HS-5 (cell line): ENCODE measurements at regions not wholly inside any gene's neighbourhood (a gene's known extent, or its start where the extent isn't known, plus 50 kb on each side); places are given as distances from the start of the nearest gene placed in this dataset.
A peak's percentile ranks its signal among the peaks of the same experiment; 100 is the strongest.
"Not testable (repeated sequence)": the region's sequence is repeated elsewhere in the genome, so short reads cannot be mapped to it uniquely, and the experiment has no call there.

Experiments
- DNase-seq: peaks from one replicate; pipeline ENCODE4 v3.0.0-alpha.2; 2012; ENCODE audit warnings: low read depth

DNA sequence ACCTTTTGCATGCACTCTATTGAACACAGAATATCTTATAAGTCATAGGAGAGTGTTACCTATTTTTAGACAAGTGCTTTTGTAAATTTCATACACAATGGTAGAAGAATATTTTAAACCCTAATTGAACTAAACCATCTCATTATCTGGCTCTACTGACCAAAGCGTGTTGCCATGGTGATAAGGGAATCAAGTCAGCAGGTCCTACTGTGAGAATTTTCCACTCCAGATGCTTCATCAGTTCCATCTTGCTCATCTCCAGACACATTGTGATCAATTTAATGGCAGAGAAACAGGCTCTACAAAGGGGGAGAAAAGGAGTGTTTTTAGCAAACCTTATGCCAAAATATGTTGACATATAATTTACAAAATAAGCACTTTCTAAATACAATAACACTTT lies 621.9 kb upstream of the GHITM start:
- DNase-seq, result no peak

DNA sequence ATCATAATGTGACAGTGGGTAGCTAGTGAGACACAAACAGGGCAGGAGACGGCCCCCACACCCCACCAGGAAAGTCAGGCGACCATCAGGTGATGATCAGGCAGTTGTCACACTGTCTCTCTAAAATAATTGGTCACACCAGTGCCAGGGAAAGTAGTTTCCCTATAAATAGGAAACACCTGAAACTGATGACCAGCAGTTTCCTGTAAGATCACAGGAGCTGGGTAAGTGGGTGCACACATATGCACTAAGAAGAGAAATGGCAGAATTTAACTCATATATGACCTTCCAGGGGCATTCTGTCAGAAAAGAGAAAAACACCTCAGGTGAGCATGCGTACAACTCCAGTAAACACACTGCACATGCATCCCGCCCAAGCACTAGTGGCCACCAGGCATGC lies 620.5 kb upstream of the GHITM start:
- DNase-seq, result no peak

DNA sequence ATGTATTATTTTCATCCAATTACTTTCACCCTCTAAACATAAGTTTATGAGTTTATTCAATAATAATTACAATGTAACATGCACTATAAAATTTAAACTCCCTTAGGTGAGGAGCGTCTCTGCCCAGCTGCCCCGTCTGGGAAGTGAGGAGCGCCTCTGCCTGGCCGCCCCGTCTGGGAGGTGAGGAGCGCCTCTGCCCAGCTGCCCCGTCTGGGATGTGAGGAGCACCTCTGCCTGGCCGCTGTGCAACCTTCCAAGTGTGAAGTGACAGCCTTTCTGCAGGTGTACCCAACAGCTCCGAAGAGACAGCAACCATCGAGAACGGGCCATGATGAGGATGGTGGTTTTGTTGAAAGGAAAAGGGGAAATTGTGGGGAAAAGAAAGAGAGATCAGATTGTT lies 618.9 kb upstream of the GHITM start:
- DNase-seq, result not testable (repeated sequence)

DNA sequence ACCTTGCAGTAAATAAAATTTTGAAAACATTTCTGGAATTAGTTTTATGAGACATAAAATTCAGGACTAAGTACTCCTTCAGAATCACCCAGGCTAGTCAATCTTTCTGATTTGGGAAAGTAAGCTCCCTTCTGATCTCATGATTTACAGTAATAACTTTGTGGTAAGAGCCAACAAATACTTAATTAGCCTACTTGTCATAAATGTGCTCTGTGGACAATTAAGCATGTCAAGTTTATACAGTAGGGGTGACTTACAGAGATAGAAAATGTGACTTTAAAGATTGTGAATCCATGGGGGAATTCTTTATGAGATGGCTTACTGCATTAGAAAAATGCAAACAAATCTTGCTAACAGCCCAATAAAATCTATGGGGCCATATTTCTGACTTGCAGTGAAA lies 616.9 kb upstream of the GHITM start:
- peak; percentile 0 for DNase-seq

DNA sequence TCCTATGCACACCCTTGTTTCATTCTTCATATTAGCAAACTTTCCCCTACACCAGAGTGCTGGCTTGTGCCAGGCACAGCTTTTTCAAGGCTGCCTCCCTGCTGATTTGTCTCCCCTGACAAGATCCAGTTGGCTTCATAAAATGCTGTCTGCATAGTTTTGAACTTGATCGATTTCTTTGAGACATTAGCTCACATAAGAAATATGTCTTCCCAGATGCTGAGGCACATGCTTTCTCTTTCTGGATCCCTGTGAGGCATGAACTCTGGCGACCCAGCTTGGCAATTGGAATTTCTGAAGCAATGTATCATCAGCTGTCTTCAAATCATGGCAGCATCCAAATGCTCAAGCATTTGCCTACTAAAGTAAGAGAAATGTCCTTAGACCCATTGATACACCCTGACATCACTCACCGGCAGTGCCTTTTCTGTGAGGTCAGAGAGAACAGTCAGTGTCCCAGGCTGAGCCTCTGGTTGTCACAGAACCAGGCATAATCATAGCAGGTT lies 616.4 kb upstream of the GHITM start:
- peak; percentile 61 for DNase-seq

DNA sequence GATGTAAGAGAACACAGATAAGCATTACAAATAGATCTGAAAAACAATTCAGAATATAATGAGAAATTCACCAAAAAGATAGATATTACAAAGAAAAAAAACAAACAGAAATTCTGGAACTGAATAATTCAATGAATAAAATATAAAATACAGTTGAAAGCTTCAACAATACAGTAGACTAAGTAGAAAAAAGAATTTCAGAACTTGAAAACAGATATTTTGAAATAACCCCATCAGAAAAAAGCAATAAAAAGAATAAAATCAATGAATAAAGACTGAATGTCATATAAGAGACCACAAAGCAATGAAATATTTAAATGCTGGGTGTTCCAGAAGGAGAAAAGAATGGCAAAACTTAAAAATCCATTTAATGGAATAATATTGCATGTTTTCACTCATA lies 611.4 kb upstream of the GHITM start:
- DNase-seq, result no peak

DNA sequence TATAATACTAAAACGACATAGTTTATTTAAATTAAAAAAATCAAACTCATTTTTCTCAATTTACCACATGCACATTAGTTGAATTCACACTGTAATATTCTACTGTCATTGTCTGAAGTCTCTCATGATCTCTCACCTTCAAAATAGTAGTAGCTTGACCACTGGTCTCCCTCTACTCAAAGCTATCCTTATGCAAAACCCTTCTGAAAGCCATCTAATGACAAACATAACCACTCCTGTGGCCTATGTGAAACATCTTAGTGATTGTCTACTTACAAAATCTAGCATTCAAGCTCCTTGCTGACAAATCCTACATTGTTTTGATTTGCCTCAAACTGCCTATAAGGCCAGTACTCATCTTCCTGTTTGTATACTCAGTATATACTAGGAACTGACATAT lies 606.0 kb upstream of the GHITM start:
- DNase-seq, result no peak

DNA sequence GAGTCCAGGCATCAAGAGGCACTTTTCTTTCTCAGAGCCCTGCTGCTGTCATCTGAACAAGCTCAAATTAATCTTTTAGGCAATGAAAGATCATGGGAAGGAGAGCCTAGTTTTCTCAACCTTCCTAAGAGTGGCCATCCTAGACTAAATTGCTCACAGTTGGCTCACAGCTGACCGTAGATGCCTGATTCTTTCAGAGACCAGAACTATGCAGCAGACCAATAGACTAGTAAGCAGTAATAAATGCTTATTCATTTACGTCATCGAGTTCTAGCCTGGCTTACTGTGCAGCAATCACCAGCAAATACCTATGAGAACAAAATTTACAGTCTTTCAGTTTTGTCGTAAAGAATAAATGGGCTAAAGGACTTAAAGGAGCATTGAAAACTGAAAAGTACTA lies 602.9 kb upstream of the GHITM start:
- no peak for DNase-seq

DNA sequence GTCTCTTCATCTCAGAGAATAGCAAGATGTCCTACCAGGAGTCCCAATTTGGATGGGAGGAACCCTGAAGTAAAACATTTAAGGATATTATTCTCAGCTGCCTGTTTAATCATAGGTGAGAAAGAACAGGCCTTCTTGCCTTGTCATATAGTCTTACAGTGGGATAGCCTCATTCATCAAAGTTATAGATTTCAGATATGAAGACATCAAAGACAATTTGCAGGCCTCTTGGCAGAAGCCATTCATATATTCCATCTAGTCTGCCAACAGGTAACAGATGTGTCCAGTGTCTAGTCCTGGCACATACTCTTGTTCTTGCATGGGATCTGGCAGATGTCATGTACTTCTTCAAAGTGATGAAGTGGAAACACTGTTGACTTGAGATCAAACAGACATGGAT lies 601.3 kb upstream of the GHITM start:
- DNase-seq, result no peak

DNA sequence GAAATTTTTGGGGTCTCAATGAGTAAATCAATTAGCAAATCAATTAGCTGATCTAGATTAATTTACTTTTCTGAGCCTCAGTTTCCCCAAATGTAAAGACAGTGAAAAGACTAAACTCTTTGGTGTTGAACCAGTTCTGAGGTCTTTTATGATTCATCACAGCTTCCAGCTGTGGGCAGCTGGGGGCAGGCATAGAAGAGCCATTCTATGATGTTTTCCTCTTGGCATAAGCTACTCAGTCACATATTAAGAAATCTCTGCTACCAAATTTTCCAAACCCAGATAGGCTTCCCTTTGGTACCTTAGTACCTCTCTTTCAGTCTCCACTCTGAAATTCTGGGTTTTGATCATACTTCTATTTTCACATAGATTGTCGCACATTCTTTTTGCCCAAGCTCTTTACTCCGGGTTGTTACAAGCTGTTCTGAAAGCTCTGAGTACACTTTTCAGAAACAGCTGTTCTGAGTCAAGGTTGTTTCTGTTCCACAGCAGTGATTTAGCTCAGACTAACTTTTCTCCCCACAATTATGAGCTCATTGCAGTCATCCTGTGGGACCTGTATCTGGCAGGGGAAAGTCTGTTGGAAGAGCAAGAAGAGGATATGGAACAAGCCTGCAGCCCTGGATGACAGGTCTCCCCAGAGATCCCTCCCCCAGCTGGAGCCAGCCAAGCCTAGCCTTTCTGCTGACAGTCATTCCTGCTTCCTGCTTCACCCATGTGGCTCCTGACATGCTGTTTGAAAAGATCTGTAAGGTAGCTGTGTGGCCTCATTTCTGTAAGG lies 599.6 kb upstream of the GHITM start:
- no peak for DNase-seq

DNA sequence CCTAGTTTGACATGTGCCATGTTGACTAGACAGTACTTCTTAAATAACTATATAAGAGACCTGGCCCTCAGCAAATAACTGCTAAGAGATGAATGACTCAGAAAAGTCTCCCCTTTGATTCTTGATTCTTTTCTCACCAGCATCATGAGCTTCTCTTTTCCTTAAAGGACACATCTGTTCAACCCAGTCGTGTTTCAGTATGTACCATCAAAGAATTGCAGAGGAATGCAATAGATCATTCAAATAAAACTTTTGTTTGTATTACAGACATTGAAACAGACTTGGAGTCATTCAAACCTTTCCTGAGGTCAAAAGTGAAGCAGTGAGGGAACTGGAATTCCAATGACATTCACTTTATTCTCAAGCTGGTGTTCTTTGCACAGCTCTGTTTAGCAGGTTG lies 598.3 kb upstream of the GHITM start:
- DNase-seq, result no peak

DNA sequence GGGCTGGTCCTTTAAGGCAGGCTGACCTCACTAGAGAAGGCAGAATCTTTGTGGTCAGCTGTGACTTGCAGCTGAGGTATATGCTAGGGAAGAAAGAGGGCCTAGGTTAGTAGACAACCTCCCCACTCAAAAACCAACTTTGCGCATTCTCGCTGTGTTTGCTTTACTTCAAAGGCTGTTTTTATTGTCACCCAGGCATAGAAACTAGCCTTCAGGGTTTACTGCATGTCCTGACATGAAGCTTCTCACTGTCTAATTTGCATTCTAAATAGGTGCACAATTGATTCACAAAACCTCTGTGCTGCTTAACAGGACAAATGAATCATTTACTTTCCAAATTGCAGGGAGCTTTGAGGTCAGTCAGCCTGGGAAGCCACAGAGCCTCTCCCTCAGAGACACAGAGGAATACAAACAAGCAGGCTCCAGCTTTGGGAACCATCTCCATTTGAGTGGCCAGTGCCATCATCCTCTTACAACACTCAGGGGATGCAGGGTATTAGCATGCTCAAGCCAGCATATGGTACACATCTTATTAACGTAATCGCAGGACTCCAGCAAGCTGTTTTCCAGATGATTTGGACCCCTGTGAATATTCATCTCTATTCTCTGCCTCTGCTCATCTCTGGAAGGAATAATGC lies 596.4 kb upstream of the GHITM start:
- DNase-seq, result no peak

DNA sequence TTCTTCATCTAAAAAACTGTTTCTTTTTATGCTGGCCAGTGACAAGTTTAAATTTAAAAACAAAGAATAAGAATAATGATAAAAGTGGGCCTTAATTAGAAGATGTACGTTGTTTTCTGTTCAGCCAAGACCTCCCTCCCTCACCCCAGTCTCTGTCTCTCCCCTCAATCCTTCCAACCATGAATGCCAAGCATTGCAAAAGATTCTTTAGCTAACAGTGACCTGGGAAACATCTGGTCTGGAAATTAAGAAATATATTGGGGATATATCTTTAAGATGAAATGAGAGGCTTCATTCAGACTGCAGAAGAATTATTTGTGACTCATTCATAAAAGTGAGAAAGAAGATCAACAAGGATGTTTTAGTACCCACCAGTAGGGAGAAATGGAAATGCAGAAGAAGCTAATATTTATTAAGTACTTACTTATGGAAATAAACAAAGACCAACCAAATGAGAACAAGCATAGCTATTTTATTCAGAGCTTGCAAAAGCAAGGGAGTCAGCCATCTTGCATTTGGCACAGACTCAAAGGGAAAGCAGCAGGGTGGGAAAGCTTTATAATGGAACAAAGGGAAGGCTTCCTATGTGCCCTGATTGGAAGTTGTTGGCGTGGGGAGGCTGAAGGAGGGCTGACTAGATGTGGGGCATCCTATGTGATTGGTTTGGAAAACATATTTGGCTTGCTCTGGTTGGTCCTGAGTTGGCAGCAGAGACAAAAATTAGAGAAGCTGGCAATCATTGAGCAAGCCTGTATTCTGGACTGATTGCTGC lies 595.4 kb upstream of the GHITM start:
- no peak for DNase-seq

DNA sequence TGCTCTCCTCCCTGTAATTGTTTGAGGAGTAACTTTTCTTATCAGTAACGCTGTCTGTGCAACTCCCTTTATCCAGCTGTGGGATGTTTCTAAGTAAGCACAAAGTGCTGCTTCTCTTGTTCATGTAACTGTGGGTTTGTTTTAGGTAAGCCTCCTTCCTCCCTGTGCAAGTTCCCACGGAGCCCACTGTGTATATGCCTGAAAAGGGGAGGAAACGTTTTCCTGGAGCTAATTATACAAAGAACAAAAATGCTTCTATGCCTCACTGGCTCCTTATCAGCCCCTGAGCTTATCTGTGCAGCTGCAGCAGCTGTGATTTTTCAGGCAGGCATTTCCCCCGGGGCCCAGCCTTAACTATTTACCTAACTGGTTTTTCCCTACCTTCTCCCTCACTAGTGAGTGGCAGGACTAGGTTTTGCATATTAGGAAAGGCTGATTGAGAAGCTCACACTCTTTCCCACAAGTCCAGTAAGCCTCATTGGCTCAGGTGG lies 593.4 kb upstream of the GHITM start:
- no peak for DNase-seq

DNA sequence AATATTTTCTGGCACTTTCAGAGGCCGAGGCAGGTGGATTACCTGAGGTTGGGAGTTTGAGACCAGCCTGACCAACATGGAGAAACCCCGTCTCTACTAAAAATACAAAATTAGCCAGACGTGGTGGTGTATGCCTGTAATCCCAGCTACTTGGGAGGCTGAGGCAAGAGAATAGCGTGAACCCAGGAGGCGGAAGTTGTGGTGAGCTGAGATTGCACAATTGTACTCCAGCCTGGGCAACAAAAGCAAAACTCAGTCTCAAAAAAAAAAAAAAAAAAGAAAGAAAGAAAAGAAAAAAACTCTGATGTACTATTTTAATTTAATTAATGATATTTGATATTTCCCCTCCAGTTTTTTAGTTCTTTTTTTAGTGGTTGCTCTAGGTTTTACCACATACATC lies 588.1 kb upstream of the GHITM start:
- DNase-seq, result not testable (repeated sequence)

DNA sequence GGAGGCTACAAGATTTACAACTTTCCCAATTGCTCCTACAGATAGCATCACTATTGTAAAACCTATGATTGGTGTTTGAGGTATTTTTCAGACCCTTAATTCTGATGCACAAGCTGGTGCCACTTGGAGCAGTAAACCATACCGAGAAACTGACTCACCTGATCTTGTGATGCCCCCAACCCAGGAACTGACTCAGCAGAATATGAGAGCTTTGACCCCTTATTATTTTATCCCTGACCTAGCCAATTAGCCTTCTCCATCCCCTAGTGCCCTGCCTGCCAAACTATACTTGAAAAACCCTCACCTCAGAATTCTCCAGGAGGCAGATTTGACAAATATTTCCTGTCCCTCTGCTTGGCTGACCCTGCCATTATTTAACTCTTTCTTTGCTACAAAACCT lies 585.9 kb upstream of the GHITM start:
- no peak for DNase-seq

DNA sequence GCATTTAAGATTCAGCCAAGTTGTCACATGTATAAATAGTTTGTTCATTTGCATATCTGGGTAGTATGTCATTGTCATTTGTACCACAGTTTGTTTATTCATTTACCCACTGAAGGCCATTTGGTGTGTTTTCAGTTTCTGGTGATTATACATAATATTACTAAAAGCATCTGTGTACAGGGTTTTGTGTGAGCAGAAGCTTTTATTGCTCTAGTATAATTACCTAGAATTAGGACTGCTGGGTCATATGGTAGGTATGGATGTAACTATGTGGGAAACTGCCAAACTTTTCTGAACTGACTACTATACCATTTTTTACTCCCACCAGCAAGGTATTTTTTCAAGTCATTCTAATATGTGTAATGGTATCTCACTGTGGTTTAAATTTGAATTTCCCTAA lies 584.0 kb upstream of the GHITM start:
- no peak for DNase-seq

DNA sequence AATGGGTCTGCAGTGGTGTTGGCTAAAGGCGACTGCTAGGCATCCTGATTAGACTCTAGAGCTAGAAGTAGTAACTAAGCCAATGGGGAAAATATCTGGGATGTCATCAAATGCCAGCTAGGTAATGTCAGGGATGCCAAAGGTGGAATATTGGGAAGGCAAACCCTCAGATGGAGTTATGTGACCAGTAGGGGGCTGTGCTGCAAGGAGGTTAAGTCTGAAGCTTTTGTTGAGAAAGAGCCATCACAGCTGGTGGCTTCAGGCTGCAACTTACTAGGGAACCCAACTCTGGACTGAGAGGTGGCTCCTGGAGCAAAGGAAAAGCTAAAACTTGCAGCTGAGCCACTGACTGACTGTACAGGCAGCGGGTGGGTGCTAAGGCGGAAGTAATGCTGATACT lies 576.9 kb upstream of the GHITM start:
- DNase-seq, result no peak

DNA sequence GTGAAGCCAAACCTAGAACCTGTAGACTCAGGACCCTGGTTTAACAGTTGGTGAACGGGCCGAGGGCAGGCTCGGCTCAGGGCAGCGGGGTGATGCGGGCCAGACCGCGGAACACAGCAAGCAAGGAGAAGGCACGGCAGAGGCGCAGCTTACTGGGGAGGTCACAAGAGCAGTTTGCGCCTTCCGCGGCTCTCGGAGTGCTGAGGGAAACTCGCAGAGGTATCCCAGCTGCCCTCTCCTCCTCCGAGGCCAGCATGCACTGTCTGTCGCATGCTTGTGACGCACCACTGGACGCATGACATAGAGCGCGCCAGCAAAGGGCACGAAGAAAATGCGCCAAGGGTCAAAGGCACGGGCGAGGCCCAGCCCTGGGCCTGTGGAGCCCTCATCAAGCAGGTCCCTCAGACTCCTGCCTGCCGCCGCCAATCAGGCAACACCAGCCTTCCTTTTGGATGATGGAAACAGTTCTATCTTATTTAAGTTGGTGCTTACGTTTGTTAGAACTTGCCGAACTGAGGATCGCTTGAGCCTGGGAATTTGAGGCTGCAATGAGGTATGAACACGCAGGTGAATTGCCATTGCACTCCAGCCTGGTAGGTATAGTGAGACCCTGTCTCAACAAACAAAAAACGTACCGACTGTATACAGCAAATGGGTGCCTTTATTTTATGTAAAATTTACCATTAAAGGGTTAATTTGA lies 574.3 kb upstream of the GHITM start:
- DNase-seq, result no peak

DNA sequence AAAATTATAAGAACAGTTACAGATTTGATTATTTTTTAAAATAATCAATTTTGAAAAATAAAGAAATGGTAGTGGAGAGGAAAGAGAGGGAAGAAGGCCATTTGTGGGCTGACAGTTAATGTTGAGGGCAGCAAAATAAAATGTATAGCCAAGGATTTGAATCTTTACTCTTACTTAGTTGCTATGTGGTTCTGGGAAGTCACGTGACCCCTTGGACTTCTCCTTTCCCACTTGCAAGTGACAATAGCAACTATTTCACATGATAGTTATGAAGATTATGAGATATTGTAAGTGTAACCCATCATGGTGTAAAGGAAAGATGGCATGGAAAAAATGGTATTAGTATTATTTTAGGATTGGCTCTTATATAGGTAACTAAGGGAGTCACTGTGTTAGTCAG lies 567.3 kb upstream of the GHITM start:
- no peak for DNase-seq

DNA sequence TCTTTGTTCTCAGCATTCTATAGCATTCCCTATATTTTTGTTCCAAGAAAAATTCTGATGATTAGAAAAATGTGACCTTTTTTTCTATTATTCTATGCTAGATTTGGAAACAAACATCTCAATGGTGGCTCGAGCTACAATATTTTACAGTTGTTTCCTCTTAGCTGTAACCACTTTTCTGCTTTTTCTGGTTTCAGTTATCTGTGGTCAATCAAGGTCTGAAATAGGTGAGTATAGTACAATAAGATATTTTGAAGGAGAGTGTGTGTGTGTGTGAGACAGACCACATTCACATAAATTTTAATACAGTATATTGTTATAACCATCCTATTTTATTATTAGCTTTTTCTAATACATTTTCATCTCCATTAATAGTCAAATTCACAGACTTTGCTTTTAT lies 564.5 kb upstream of the GHITM start:
- DNase-seq, result no peak

DNA sequence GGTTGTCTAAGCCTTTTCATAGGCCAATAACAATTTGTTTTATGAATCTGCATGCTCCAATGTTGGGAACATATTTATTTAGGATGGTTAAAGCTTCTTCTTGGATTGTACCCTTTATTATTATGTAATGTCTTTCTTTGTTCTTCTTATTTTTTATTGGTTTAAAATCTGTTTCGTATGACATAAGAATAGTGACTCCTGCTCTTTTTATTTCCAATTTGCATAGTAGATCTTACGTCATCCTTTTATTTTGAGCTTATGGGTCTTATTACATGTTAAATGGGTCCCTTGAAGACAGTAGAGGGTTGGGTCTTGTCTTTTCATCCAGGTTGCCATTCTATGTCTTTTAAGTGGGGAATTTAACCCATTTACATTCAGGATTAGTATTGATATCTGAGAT lies 561.9 kb upstream of the GHITM start:
- no peak for DNase-seq
